ENCODE measurements at regions not wholly inside any gene's neighbourhood (a gene's known extent, or its start where the extent isn't known, plus 50 kb on each side); places are given as distances from the start of the nearest gene placed in this dataset.

- no peak for DNase-seq (ENCODE audit: low spot score)
- no peak for TF ChIP-seq CTCF (conservative IDR thresholded peaks at IDR 0.05; ENCODE audit: low read depth)
- ChIA-PET POLR2A (ENCODE audit: low non-redundant PET) (no interaction called here), CTCF (no interaction called here)
- H3K27ac ChIP-seq, result no peak overlapping the region
These were observed 737.0 kb downstream of the HDGFL1 start for GRCh38 chr6:23306251-23306950.

GRCh38 chr6:23307516-23307915 is 738.1 kb downstream of the HDGFL1 start:
- H3K27ac ChIP-seq, result no peak overlapping the region
- CTCF ChIA-PET, result interaction anchor here (0.7 kb wide), 1 partner anchor 1971 kb away, joined by 3 read pairs; no protein-coding TSS in a partner anchor
- POLR2A ChIA-PET (ENCODE audit: low non-redundant PET), result no interaction called here
- no peak for DNase-seq (ENCODE audit: low spot score)
- TF ChIP-seq CTCF (conservative IDR thresholded peaks at IDR 0.05; ENCODE audit: low read depth), result no peak

GRCh38 chr6:23308166-23308565 is 738.8 kb downstream of the HDGFL1 start:
- no peak for TF ChIP-seq CTCF (conservative IDR thresholded peaks at IDR 0.05; ENCODE audit: low read depth)
- no peak overlapping the region for H3K27ac ChIP-seq
- DNase-seq (ENCODE audit: low spot score), result no peak
- CTCF ChIA-PET, result no interaction called here
- POLR2A ChIA-PET (ENCODE audit: low non-redundant PET), result no interaction called here

GRCh38 chr6:23311211-23311610 is 741.8 kb downstream of the HDGFL1 start:
- ChIA-PET CTCF (no interaction called here), POLR2A (ENCODE audit: low non-redundant PET) (no interaction called here)
- no peak overlapping the region for H3K27ac ChIP-seq
- no peak for TF ChIP-seq CTCF (conservative IDR thresholded peaks at IDR 0.05; ENCODE audit: low read depth)
- DNase-seq (ENCODE audit: low spot score), result no peak

- DNase-seq (ENCODE audit: low spot score), result no peak
- ChIA-PET CTCF (no interaction called here), POLR2A (ENCODE audit: low non-redundant PET) (no interaction called here)
- H3K27ac ChIP-seq, result no peak overlapping the region
- TF ChIP-seq CTCF (conservative IDR thresholded peaks at IDR 0.05; ENCODE audit: low read depth), result no peak
These were observed 746.8 kb downstream of the HDGFL1 start for GRCh38 chr6:23316131-23316530.

GRCh38 chr6:23316931-23317330 is 747.6 kb downstream of the HDGFL1 start:
- CTCF ChIA-PET, result no interaction called here

More at GRCh38 chr6:23316931-23317330, 747.6 kb downstream of the HDGFL1 start:
- no peak for DNase-seq (ENCODE audit: low spot score)
- no peak for TF ChIP-seq CTCF (conservative IDR thresholded peaks at IDR 0.05; ENCODE audit: low read depth)
- no peak overlapping the region for H3K27ac ChIP-seq
- POLR2A ChIA-PET (ENCODE audit: low non-redundant PET), result no interaction called here
